Adrenal gland (tissue), 9 donors: ENCODE measurements at regions not wholly inside any gene's neighbourhood (a gene's known extent, or its start where the extent isn't known, plus 50 kb on each side); places are given as distances from the start of the nearest gene placed in this dataset.
"Not testable (repeated sequence)": the region's sequence is repeated elsewhere in the genome, so short reads cannot be mapped to it uniquely, and the experiment has no call there.

Source experiments
- DNase-seq, 7 donors: peaks; one replicate each; pipeline ENCODE4 v3.0.0-alpha.2; 2019 to 2020
- H3K27ac ChIP-seq, 5 donors: fragments of 200-600 bp; sonication (generic) in 4 of 5; 1 replicate in 3 of 5; 2 replicates in 2 of 5; pipeline versions ENCODE4 v1.5.1 to v1.8.0; 2016 to 2020; ENCODE audit warnings: mild to moderate bottlenecking in 1 of 5
- H3K27me3 ChIP-seq: fragments of 200-600 bp; 2 replicates; pipeline ENCODE4 v1.8.0; 2021
- H3K36me3 ChIP-seq, 2 donors: fragments of 200-600 bp; replicated peaks in 1 of 2; 1 replicate in 1 of 2; 2 replicates in 1 of 2; pipeline versions ENCODE4 v1.5.1 to v1.8.0; 2018 to 2022
- H3K4me1 ChIP-seq, 2 donors: fragments of 200-600 bp; replicated peaks in 1 of 2; 1 replicate in 1 of 2; 2 replicates in 1 of 2; pipeline versions ENCODE4 v1.5.1 to v1.8.0; 2018 to 2021
- H3K4me3 ChIP-seq, 4 donors: fragments of 200-600 bp; sonication (generic) in 3 of 4; one replicate each; pipeline ENCODE4 v1.5.1; 2016 to 2018
- H3K9me3 ChIP-seq, 3 donors: fragments of 200-600 bp; sonication (generic) in 1 of 3; replicated peaks in 1 of 3; 1 replicate in 2 of 3; 2 replicates in 1 of 3; pipeline versions ENCODE4 v1.5.1 to v1.8.0; 2016 to 2021
- CTCF ChIP-seq, 6 experiments: fragments of 450-650 bp in 4 of 6; fragments of 200-600 bp in 2 of 6; sonication (generic) in 1 of 6; IDR thresholded peaks; 1 replicate in 5 of 6; 2 replicates in 1 of 6; pipeline versions ENCODE4 v1.5.1 to v1.8.0; 2016 to 2021; ENCODE audit warnings: antibody characterized with exemption in 6 of 6, mild to moderate bottlenecking in 2 of 6, moderate library complexity in 1 of 6
- POLR2A ChIP-seq, 2 donors: fragments of 450-650 bp; IDR thresholded peaks; one replicate each; pipeline ENCODE4 v1.6.1; 2017; ENCODE audit warnings: antibody characterized with exemption in 2 of 2, mild to moderate bottlenecking in 2 of 2, moderate library complexity in 1 of 2
- WGBS, 4 donors: extraction: QIAGEN DNeasy Blood & Tissue Kit in 2 of 4; methylation state at CpG; one replicate each; pipeline versions ENCODE4 v1.1.5 to v1.1.7; 2013 to 2017; 5-methylcytosine and 5-hydroxymethylcytosine counted together
- intact Hi-C, 2 donors: fragments of 100-400 bp; cut with DNase I; formaldehyde crosslinking; loops; one replicate each; pipeline versions ENCODE4 v1.14.1 to v1.15.0; 2022 to 2023
- donor health status: healthy with polysubstance abuse.
- donor health status: Bipolar disorder and iron deficiency.
- donor health status: DM: yes; HTN: yes; CAD: no.
- donor health status: DM: no; HTN: no; CAD: no.
- donor health status: DM: no; HTN: no; CAD: no.

- Histone ChIP-seq H3K27ac (no peak overlapping the region), H3K27me3 (no peaks in the 10 kb centered on the region), H3K4me3 (no peak overlapping the region), H3K9me3 (no peaks in the 10 kb centered on the region), H3K4me1 (no peaks in the 10 kb centered on the region), H3K36me3 (no peaks in the 10 kb centered on the region)
- TF ChIP-seq CTCF (IDR thresholded peaks at IDR 0.05) (no peak), POLR2A (IDR thresholded peaks at IDR 0.05) (no peak)
- intact Hi-C loops, result no loop called here
- WGBS, 4 donors, result 0 to 69% (median 15%) methylated on average over 1 of the region's 1 CpG
- DNase-seq, result no peak
These were observed 390.2 kb downstream of the TENT5A start for GRCh38 chr6:81362246-81362645.

GRCh38 chr6:81353262-81353661 lies 399.2 kb downstream of the TENT5A start:
- no peaks in the 10 kb centered on the region for H3K9me3 ChIP-seq
- no peak for DNase-seq
- H3K4me1 ChIP-seq, result no peaks in the 10 kb centered on the region
- TF ChIP-seq POLR2A (IDR thresholded peaks at IDR 0.05) (no peak), CTCF (IDR thresholded peaks at IDR 0.05) (no peak)
- H3K27me3 ChIP-seq, result no peaks in the 10 kb centered on the region
- no peak overlapping the region for H3K27ac ChIP-seq
- intact Hi-C loops, result no loop called here
- H3K4me3 ChIP-seq, result no peak overlapping the region
- no peaks in the 10 kb centered on the region for H3K36me3 ChIP-seq
- WGBS, 4 donors, result 77 to 86% (median 82%) methylated on average over 3 of the region's 3 CpGs

GRCh38 chr6:81344026-81344425 lies 408.5 kb downstream of the TENT5A start:
- H3K27me3 ChIP-seq, intact Hi-C loops, DNase-seq, H3K27ac ChIP-seq, H3K36me3 ChIP-seq, H3K4me1 ChIP-seq, H3K9me3 ChIP-seq, H3K4me3 ChIP-seq: not testable (repeated sequence)
- WGBS, 4 donors, result 81 to 94% (median 89%) methylated on average over 8 of the region's 8 CpGs

- WGBS, 4 donors, result 86 to 95% (median 88%) methylated on average over 2 to 4 of the region's 4 CpGs
- intact Hi-C loops, result no loop called here
- H3K4me3 ChIP-seq, result no peak overlapping the region
- H3K36me3 ChIP-seq, result no peaks in the 10 kb centered on the region
- no peaks in the 10 kb centered on the region for H3K27me3 ChIP-seq
- no peaks in the 10 kb centered on the region for H3K4me1 ChIP-seq
- no peaks in the 10 kb centered on the region for H3K9me3 ChIP-seq
- H3K27ac ChIP-seq, result no peak overlapping the region
- no peak for DNase-seq
- TF ChIP-seq POLR2A (IDR thresholded peaks at IDR 0.05), result no peak
- TF ChIP-seq CTCF (IDR thresholded peaks at IDR 0.05), result no peak
These were observed 411.5 kb downstream of the TENT5A start for GRCh38 chr6:81340946-81341345.

- 77 to 88% (median 83%) methylated on average over 1 of the region's 1 CpG for WGBS, 4 donors
These were observed 421.0 kb downstream of the TENT5A start for GRCh38 chr6:81331526-81331925.

More at GRCh38 chr6:81331526-81331925, 421.0 kb downstream of the TENT5A start:
- no peaks in the 10 kb centered on the region for H3K4me1 ChIP-seq
- H3K27ac ChIP-seq, result no peak overlapping the region
- H3K9me3 ChIP-seq, result no peaks in the 10 kb centered on the region
- no peak overlapping the region for H3K4me3 ChIP-seq
- TF ChIP-seq CTCF (IDR thresholded peaks at IDR 0.05), result no peak
- TF ChIP-seq POLR2A (IDR thresholded peaks at IDR 0.05), result no peak
- no peaks in the 10 kb centered on the region for H3K36me3 ChIP-seq
- H3K27me3 ChIP-seq, result no peaks in the 10 kb centered on the region
- DNase-seq, result no peak
- intact Hi-C loops, result no loop called here
